ENCODE measurements at regions not wholly inside any gene's neighbourhood (a gene's known extent, or its start where the extent isn't known, plus 50 kb on each side); places are given as distances from the start of the nearest gene placed in this dataset.

DNA sequence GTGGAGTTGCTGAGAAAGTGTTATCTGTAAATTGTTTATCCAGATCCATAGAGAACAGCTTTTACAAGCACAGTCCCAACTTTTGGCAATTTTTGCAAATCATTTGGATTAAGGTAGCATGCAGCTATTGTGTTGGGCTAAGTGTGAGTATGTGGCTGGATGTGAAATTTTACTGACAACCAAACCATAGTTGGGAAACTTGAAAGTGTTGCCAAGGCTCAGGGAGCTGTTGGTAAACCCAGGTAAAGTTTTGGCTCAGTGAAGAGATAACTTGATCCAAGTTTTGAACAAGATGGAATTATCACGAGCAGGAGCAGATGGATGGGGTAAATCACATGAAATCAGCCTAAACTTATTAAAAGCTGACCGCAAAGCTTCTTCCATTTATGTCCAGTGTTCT is 90.0 kb upstream of the HES1 start:
- TF ChIP-seq, protein P1, sequence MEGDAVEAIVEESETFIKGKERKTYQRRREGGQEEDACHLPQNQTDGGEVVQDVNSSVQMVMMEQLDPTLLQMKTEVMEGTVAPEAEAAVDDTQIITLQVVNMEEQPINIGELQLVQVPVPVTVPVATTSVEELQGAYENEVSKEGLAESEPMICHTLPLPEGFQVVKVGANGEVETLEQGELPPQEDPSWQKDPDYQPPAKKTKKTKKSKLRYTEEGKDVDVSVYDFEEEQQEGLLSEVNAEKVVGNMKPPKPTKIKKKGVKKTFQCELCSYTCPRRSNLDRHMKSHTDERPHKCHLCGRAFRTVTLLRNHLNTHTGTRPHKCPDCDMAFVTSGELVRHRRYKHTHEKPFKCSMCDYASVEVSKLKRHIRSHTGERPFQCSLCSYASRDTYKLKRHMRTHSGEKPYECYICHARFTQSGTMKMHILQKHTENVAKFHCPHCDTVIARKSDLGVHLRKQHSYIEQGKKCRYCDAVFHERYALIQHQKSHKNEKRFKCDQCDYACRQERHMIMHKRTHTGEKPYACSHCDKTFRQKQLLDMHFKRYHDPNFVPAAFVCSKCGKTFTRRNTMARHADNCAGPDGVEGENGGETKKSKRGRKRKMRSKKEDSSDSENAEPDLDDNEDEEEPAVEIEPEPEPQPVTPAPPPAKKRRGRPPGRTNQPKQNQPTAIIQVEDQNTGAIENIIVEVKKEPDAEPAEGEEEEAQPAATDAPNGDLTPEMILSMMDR (IDR thresholded peaks at IDR 0.05) = no peak
- TF ChIP-seq POLR2AphosphoS5 (IDR thresholded peaks at IDR 0.05) = no peak

Data from prostate gland (tissue), 2 donors.